CD4-positive, alpha-beta T cell treated with Interferon alpha-2 for 1 hour (primary cell): ENCODE measurements at regions not wholly inside any gene's neighbourhood (a gene's known extent, or its start where the extent isn't known, plus 50 kb on each side); places are given as distances from the start of the nearest gene placed in this dataset.

Experiments
- DNase-seq, 2 donors: peaks; one replicate each; pipeline ENCODE4 v3.0.0-alpha.2; 2020 to 2022

GRCh38 chr3:159856590-159857104 is 132.0 kb upstream of the IL12A start:
- no peak for DNase-seq

DNA sequence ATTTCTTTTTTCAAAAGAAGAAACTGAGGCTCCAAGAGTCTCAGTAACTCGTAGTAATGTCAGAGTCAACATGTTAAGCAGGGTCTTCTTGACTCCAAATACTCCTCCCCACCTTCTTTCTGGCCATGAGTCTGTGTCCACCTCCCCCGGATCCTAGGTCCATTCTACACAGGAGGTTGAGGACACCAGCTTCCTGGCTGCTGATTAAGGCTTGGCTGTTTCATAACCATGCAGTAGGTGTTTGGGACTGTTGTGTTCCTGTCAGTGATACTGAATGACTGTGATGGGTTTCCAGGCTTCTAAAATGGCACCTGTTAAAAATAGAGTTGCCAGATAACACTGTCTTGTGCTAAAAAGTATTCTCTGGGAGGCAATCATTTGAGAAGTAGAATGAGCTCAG is 130.8 kb upstream of the IL12A start:
- DNase-seq, result no peak

DNA sequence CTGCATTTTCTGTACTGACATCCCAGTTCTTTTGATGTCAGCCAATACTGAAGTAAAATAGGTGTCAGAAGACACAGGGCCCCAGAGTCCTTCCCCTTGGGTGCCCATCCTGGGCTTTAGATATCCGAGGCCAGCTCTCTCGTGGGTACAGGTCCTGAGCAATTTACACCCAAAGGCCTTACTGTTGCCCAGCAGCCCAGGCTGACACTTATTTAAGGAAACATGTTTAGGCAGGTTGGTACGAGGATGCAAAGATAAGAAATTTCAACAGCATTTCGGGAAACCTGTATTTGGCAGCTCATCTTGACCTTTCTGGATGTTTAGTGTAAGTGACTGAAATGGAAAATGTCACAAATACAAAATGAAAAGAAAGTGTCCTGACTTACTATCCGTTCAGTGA is 130.0 kb upstream of the IL12A start:
- no peak for DNase-seq

- no peak for DNase-seq
Observed at GRCh38 chr3:159859424-159859823, 129.2 kb upstream of the IL12A start.

DNA sequence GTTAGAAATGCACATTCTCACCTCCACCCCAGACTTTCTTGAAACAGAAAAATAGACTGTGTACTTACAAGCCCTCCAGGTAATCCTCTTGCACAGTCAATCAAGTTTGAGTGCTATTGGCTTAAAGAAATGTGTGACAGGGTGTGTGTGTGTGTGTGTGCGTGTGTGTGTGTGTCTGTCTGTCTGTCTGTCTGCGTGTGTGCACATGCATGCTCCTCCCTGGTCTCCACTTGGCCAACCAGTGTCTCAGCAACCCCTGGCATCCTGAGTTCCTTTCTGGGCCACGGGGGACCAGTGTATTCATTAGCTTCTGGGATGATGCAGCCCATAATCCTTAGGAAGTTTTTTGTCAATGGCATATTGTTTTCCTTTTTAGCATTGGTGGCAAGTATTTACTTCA is 128.8 kb upstream of the IL12A start:
- no peak for DNase-seq

- DNase-seq, result no peak
Observed at GRCh38 chr3:159860269-159861116, 128.1 kb upstream of the IL12A start.

GRCh38 chr3:159861369-159861987 is 127.2 kb upstream of the IL12A start:
- DNase-seq, result no peak

GRCh38 chr3:159865041-159865579 is 123.5 kb upstream of the IL12A start:
- DNase-seq, result no peak

DNA sequence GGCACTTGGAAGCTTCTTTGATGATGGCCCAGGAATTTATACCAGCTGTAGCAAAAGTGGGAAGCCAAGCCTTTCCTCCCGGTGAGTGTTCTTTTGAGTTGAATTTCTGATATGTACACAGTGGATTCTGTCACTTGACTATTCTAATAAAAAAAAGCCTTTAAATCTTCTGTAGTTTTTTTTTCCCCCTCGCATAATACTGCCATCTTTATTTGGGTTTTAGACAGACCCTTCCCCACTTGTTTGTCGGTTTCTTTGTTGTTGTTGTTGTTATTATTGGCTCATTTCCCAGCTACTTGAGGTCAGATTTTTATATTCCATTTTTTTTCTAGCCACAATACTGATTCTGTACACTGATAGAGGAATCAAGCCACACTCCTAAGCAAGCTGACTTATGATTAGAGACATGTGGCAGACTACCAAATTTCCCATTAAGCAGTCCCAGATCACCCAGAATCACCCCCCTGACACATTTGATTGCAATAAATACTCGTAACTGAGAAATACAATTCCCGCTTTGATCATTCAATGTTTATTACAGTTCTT is 122.4 kb upstream of the IL12A start:
- no peak for DNase-seq

DNA sequence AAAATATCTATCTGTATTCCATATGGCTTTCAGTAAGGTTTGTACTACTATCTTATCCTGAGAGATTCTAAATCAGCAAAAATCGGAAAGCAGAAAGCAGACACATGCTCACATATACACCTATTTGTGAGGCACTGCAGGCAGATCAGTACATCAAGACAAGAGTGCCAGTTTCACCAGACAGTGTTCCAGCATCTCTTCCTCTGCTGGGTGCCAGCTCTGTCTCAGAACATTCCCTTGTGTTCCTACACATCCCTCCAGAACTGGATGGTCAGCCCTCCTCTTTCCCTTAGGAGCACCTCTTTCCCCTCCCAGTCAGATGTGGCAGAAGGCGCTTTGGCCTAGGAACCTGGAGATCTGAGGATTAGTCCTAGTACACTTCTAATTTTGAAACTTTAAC is 121.3 kb upstream of the IL12A start:
- no peak for DNase-seq

DNA sequence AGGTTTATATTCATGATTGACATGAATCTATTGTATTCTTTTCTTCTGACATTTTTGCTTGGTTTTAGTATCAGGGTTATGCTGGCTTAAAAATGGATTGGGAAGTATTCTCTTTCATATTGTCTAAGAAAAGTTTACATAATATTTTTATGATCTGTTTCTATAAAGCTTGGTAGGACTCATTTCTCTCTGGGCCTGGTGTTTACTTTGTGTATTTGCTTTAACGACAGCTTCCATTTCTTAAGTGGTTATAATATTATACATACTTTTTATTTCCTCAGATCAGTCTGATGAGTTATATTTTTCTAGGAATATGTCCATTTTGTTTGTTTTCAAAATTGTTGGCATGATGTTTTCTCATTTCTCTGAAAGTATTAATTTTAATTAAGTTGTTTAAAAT is 117.9 kb upstream of the IL12A start:
- no peak for DNase-seq

DNA sequence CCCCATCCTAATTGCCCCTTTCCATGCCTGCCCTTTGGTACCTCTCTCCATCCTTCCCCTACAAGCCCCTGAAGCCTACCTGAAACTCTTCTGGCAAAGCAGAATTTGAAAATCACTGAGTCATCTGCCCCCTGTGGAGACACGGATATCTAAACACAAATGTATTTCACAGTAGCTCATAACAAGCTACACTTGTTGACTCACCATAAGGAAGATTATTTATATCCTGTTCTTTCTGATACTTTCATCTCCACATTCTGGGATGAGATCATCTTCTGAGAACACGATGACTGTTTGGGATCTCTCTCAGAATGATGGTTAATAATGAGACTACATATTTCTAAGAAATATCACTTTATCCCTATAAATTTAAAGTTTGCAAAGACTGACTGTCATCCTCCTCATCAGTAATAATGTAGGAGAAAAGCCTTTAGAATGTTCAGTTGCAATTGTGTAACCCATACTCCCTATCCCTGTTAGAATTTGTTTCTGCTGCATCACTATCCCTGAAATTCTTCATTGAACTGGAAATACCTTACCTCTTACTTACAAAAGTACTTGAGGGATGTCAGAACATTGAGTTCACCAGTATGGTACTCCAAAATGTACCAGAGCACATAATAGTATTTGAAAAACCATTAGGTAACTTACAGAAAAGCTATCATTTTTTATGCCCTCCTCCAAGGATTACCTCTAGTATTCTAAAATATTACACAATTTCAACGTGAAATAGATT is 116.1 kb upstream of the IL12A start:
- DNase-seq, result no peak

DNA sequence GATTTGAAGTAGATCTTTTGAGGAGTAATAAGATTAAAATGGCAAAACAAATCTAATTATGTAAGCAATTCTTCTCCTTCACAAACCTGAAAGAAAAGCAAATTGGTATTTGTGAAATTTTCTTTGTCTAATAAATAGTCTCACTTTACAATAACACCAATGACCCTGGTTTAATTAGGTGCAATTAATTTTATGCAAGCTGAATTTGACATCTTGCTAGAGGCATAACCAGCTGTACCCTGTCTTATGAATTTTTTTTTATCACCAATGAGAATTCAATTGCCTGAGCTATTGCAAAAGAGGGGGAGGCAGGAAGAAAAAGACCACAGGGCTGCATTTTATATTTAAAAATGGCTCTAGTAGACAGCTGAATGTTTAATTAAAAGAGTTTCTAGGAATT is 113.5 kb upstream of the IL12A start:
- no peak for DNase-seq

GRCh38 chr3:159877924-159878323 is 110.7 kb upstream of the IL12A start:
- no peak for DNase-seq

GRCh38 chr3:159879146-159879545 is 109.5 kb upstream of the IL12A start:
- DNase-seq, result no peak

DNA sequence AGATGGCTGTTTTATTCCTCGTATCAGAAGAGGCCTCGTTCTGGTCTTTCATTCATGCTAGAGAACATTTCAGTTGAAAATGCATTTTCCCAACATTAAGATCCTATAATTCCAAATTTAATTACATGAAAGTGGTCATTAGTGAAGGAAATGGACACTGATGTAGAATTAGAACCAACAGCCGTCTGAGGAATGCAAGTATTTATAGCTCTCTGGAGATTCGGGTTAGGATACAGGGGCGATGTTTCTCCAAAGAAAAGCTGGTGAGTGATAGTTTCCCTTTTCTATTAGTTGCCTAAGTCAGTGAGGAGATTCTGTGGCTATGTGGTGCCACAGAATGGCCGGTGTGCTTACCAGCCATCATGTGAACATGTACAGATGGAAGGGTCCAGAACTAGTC is 109.0 kb upstream of the IL12A start:
- no peak for DNase-seq

- DNase-seq, result no peak
Observed at GRCh38 chr3:159881208-159881607, 107.4 kb upstream of the IL12A start.

GRCh38 chr3:159881828-159882309 is 106.8 kb upstream of the IL12A start:
- DNase-seq, result no peak

DNA sequence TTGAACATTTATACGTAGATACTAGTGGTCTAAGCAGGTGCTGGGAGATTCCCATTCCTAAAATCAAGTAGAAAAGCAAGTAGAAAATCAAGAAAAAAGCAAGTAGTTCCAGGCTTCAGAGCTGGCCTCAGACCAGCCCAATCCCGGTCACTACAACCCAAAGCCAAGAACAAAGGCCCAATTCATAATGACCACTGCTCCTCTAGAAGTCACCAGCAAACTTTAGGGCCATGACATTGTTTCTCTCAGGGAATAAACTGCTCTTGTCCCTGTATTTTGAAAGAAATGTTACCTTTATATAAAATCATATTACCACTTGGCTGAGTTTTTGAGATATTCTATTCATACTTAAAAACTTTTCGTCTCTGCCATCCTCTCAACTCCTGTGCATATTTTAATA is 106.3 kb upstream of the IL12A start:
- DNase-seq, result no peak

DNA sequence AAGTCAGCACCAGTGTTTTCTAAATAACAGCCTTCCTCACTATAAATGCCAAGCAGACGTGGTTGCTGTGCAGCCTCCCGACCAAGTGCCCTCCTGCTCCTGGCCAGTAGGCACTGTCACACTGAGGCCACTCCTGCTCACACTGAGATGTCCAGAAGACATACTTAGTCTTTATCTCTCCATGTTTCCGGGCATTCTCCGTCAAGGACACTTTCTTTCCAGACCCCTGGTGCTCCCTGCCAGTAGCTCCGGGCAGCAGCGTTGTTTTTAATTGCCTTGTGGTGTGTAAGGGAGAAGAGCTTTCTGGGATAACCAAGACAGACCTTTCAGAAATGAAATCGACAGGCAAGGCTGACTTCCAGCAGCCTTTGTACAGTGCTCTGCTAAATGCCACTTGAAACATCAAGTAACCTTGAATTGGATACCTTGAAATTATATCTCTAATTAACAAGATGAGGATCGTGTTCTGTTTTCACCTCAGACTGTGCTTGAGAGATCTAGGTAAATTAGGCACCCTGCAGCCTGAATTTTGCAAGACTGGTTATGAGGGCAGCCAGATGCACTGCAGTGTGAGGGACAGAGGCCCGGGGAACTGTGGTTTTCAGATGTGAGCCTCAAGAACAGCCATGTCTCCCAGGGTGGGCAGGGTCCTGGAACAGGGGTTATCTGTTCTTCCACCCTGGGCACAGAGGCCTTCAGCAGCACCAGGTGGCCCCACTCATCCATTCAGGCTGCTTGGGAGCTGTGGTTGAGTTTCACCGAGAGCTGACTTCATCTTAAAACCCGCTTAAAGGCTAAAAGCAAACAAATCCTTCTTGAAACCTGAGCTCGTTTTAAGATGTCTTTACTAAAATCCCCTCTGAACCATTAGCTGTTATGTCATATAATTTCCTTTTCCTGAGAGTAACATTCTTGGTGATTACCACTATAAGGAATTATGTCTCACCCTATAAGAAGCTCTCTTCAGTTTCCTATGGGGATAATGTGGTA is 105.5 kb upstream of the IL12A start:
- DNase-seq, result no peak

DNA sequence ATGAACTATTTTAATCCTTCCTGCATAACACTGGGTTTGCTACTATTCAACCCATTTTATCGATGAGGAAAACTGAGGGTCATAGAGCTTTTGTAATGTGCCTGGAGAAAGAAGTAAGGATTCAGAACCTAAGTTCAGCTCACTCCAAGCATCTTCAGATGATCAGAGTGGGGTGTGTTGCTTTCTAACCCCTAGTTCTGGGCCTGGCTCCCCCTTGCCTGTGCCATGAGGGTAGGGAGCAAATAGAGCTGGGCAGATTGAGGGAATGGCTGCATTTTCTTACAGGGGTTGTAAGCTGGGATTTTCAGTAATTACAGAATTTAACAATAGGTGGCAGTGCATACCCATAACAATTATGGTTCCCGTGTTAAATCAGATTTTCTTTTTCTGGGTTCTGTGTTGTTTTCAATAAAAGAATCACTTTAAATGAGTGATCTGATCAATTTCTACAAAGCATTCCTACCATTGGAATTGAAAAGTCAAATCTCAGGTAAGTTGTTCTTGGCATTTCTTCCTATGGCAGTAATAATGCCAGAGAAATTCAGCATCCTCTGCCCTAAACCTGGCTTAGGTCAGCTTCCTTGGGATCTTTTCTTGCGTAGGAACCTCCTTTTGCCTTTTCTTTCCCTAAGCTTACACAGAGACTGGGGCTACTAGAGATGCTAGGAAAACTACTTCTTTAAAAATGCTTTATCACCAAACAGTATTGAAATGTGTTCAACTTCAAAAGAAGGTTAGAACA is 103.8 kb upstream of the IL12A start:
- DNase-seq, result peak in 1 of 2 donors; percentile 33
